Ishikawa (cell line): ENCODE measurements at regions not wholly inside any gene's neighbourhood (a gene's known extent, or its start where the extent isn't known, plus 50 kb on each side); places are given as distances from the start of the nearest gene placed in this dataset.

Experiments
- CEBPB ChIP-seq: IDR thresholded peaks from 2 replicates; pipeline ENCODE4 v1.6.1; 2012
- EGR1 ChIP-seq: IDR thresholded peaks from 2 replicates; pipeline ENCODE4 v1.6.1; 2012
- MAX ChIP-seq: IDR thresholded peaks from 2 replicates; pipeline ENCODE4 v1.6.1; 2012
- RAD21 ChIP-seq: IDR thresholded peaks from 2 replicates; pipeline ENCODE4 v1.6.1; 2012; ENCODE audit warnings: low read depth
- REST ChIP-seq: IDR thresholded peaks from 2 replicates; pipeline ENCODE4 v1.6.1; 2012; ENCODE audit warnings: low read depth, mild to moderate bottlenecking

DNA sequence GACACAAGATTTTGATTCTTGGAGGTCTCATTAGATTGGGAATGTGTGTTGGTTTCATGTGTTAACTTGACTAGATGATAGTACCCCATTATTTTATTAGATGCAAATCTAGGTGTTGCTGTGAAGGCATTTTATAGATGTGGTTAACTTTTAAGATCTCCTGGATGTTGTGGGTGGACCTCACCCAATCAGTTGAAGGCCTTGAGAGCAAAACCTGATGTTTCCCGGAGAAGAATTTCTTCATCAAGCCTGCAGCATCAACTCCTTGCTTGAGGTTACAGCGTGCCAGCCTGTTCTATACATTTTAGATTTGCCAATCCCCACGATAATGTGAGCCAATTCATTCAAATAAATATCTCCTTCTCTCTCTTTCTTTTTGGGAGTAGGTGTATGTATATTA, 66.8 kb upstream of the EXOC2 start:
- TF ChIP-seq REST (no peak), CEBPB (no peak), RAD21 (no peak), MAX (no peak), EGR1 (no peak)
